CD8-positive, alpha-beta memory T cell (primary cell): ENCODE measurements at regions not wholly inside any gene's neighbourhood (a gene's known extent, or its start where the extent isn't known, plus 50 kb on each side); places are given as distances from the start of the nearest gene placed in this dataset.
"Not testable (repeated sequence)": the region's sequence is repeated elsewhere in the genome, so short reads cannot be mapped to it uniquely, and the experiment has no call there.

Experiments
- CTCF ChIA-PET: fragments of 350-600 bp; sonication (Branson Sonifier 250); formaldehyde crosslinking; loops from one replicate; lab custom pipeline; 2021; ENCODE audit warnings: antibody characterized with exemption; lab: Charles Lee
- POLR2A ChIA-PET: fragments of 350-600 bp; sonication (Branson Sonifier 250); formaldehyde crosslinking; loops from one replicate; lab custom pipeline; 2021; ENCODE audit warnings: antibody characterized with exemption; lab: Charles Lee
- DNase-seq, 5 donors: peaks; one replicate each; pipeline versions ENCODE4 v3.0.0 to v3.0.0-alpha.2; 2020 to 2022; ENCODE audit warnings: mixed read lengths in 1 of 5
- H3K27ac ChIP-seq: one replicate; pipeline ENCODE4 v1.7.0; 2013; ENCODE audit warnings: low read depth, mild to moderate bottlenecking, low read length, moderate library complexity
- H3K27me3 ChIP-seq: 2 replicates; pipeline ENCODE4 v1.7.0; 2013; ENCODE audit warnings: low read length, mild to moderate bottlenecking; ENCODE audit not compliant: insufficient read depth, poor library complexity, severe bottlenecking
- H3K36me3 ChIP-seq: 2 replicates; pipeline ENCODE4 v1.7.0; 2013; ENCODE audit warnings: mild to moderate bottlenecking, low read length, moderate library complexity; ENCODE audit not compliant: insufficient read depth
- H3K4me1 ChIP-seq: 2 replicates; pipeline ENCODE4 v1.7.0; 2013; ENCODE audit warnings: mild to moderate bottlenecking, low read length, moderate library complexity; ENCODE audit not compliant: insufficient read depth
- H3K4me3 ChIP-seq: 2 replicates; pipeline ENCODE4 v1.7.0; 2013; ENCODE audit warnings: mild to moderate bottlenecking, low read length
- H3K9me3 ChIP-seq: 2 replicates; pipeline ENCODE4 v1.7.0; 2013; ENCODE audit warnings: mild to moderate bottlenecking, low read length
- H3K27ac Mint-ChIP-seq, 8 donors: one replicate each; pipeline ENCODE4 v1.8.0; 2020 to 2021; ENCODE audit warnings: mixed read lengths in 8 of 8, mild to moderate bottlenecking in 6 of 8, inconsistent platforms in 3 of 8, moderate library complexity in 3 of 8
- H3K27me3 Mint-ChIP-seq, 2 donors: one replicate each; pipeline ENCODE4 v1.8.0; 2020 to 2021; ENCODE audit warnings: mixed read lengths in 2 of 2, mild to moderate bottlenecking in 1 of 2, moderate library complexity in 1 of 2
- H3K36me3 Mint-ChIP-seq, 3 donors: one replicate each; pipeline ENCODE4 v1.8.0; 2020 to 2021; ENCODE audit warnings: mixed read lengths in 3 of 3, inconsistent platforms in 1 of 3, mild to moderate bottlenecking in 1 of 3
- H3K4me1 Mint-ChIP-seq, 3 donors: one replicate each; pipeline ENCODE4 v1.8.0; 2020 to 2021; ENCODE audit warnings: mixed read lengths in 3 of 3, inconsistent platforms in 1 of 3, mild to moderate bottlenecking in 1 of 3
- H3K4me3 Mint-ChIP-seq, 7 donors: one replicate each; pipeline ENCODE4 v1.8.0; 2020 to 2021; ENCODE audit warnings: mixed read lengths in 7 of 7, mild to moderate bottlenecking in 6 of 7, moderate library complexity in 4 of 7, inconsistent platforms in 2 of 7
- H3K9me3 Mint-ChIP-seq, 5 donors: one replicate each; pipeline ENCODE4 v1.8.0; 2020 to 2022; ENCODE audit warnings: mixed read lengths in 5 of 5, mild to moderate bottlenecking in 3 of 5, moderate library complexity in 2 of 5, inconsistent platforms in 1 of 5

- Mint-ChIP-seq H3K4me3 (no peak overlapping the region), H3K27ac (peak overlapping the region in 1 of 8 donors; percentile 29), H3K27me3 (peaks cover 3 to 7% of the 10 kb centered on the region in 2 donors), H3K9me3 (no peaks in the 10 kb centered on the region), H3K36me3 (no peaks in the 10 kb centered on the region), H3K4me1 (peaks cover 0 to 4% (median 4%) of the 10 kb centered on the region in 3 donors)
- Histone ChIP-seq H3K27ac (no peak overlapping the region), H3K4me1 (no peaks in the 10 kb centered on the region), H3K4me3 (no peak overlapping the region), H3K9me3 (no peaks in the 10 kb centered on the region), H3K27me3 (no peaks in the 10 kb centered on the region), H3K36me3 (no peaks in the 10 kb centered on the region)
- DNase-seq: no peak
- ChIA-PET POLR2A (no interaction called here), CTCF (interaction anchor here (1.2 kb wide), 1 partner anchor 18 kb away, joined by 3 read pairs; no protein-coding TSS in a partner anchor)
Measured at GRCh38 chr18:63058521-63058920, 261.0 kb downstream of the BCL2 start.

GRCh38 chr18:63057707-63058106 is 261.9 kb downstream of the BCL2 start:
- Mint-ChIP-seq H3K27me3 (no peaks in the 10 kb centered on the region), H3K9me3 (no peaks in the 10 kb centered on the region), H3K27ac (peak overlapping the region in 1 of 8 donors; percentile 74), H3K36me3 (no peaks in the 10 kb centered on the region), H3K4me1 (peaks cover 0 to 4% (median 4%) of the 10 kb centered on the region in 3 donors), H3K4me3 (no peak overlapping the region)
- Histone ChIP-seq H3K36me3 (no peaks in the 10 kb centered on the region), H3K27me3 (no peaks in the 10 kb centered on the region), H3K4me3 (no peak overlapping the region), H3K9me3 (no peaks in the 10 kb centered on the region), H3K4me1 (no peaks in the 10 kb centered on the region), H3K27ac (no peak overlapping the region)
- CTCF ChIA-PET: interaction anchor here (1.2 kb wide), 1 partner anchor 18 kb away, joined by 3 read pairs; no protein-coding TSS in a partner anchor
- POLR2A ChIA-PET: no interaction called here
- no peak for DNase-seq

GRCh38 chr18:63054901-63055584 is 264.5 kb downstream of the BCL2 start:
- H3K27me3 Mint-ChIP-seq: no peaks in the 10 kb centered on the region
- DNase-seq: no peak
- Histone ChIP-seq H3K27ac (no peak overlapping the region), H3K27me3 (no peaks in the 10 kb centered on the region), H3K4me1 (peaks cover 8% of the 10 kb centered on the region), H3K36me3 (no peaks in the 10 kb centered on the region), H3K4me3 (no peak overlapping the region), H3K9me3 (no peaks in the 10 kb centered on the region)
- no peak overlapping the region for H3K4me3 Mint-ChIP-seq
- ChIA-PET POLR2A (no interaction called here), CTCF (no interaction called here)
- peak overlapping the region in 3 of 8 donors; percentile 7 to 56 (median 49) for H3K27ac Mint-ChIP-seq
- peaks cover 26 to 29% (median 26%) of the 10 kb centered on the region in 3 donors for H3K4me1 Mint-ChIP-seq
- no peaks in the 10 kb centered on the region for H3K36me3 Mint-ChIP-seq
- H3K9me3 Mint-ChIP-seq: no peaks in the 10 kb centered on the region

GRCh38 chr18:63051928-63052327 is 267.6 kb downstream of the BCL2 start:
- H3K4me3 Mint-ChIP-seq: peak overlapping the region in 3 of 7 donors; percentile 18 to 82 (median 71)
- no peak overlapping the region for H3K27ac ChIP-seq
- H3K9me3 Mint-ChIP-seq: no peaks in the 10 kb centered on the region
- POLR2A ChIA-PET: no interaction called here
- peak overlapping the region in 7 of 8 donors; percentile 44 to 95 (median 86) for H3K27ac Mint-ChIP-seq
- H3K36me3 Mint-ChIP-seq: no peaks in the 10 kb centered on the region
- H3K9me3 ChIP-seq: no peaks in the 10 kb centered on the region
- H3K27me3 ChIP-seq: no peaks in the 10 kb centered on the region
- peaks cover 32 to 35% (median 32%) of the 10 kb centered on the region in 3 donors for H3K4me1 Mint-ChIP-seq
- no peak overlapping the region for H3K4me3 ChIP-seq
- no peaks in the 10 kb centered on the region for H3K36me3 ChIP-seq
- CTCF ChIA-PET: interaction anchor here (0.8 kb wide), 1 partner anchor 35 kb away, joined by 3 read pairs; no protein-coding TSS in a partner anchor
- peaks cover 12% of the 10 kb centered on the region for H3K4me1 ChIP-seq
- no peaks in the 10 kb centered on the region for H3K27me3 Mint-ChIP-seq
- DNase-seq: no peak

- Mint-ChIP-seq H3K4me1 (peaks cover 32 to 35% (median 32%) of the 10 kb centered on the region in 3 donors), H3K27ac (peak overlapping the region; percentile 49 to 95 (median 83)), H3K4me3 (peak overlapping the region in 6 of 7 donors; percentile 57 to 82 (median 72))
- H3K9me3 Mint-ChIP-seq, POLR2A ChIA-PET, H3K36me3 Mint-ChIP-seq, H3K27me3 ChIP-seq, H3K27me3 Mint-ChIP-seq, H3K4me3 ChIP-seq, H3K9me3 ChIP-seq, H3K36me3 ChIP-seq: not testable (repeated sequence)
- peak overlapping the region; percentile 16 for H3K27ac ChIP-seq
- DNase-seq: peak in 1 of 5 donors; percentile 18
- CTCF ChIA-PET: interaction anchor here (1.2 kb wide), 1 partner anchor 267 kb away, joined by 3 read pairs; no protein-coding TSS in a partner anchor
- peaks cover 12% of the 10 kb centered on the region for H3K4me1 ChIP-seq
Measured at GRCh38 chr18:63050667-63051395, 268.7 kb downstream of the BCL2 start.

- Mint-ChIP-seq H3K36me3 (peaks cover 0 to 12% (median 0%) of the 10 kb centered on the region in 3 donors), H3K9me3 (peaks cover 0 to 4% (median 3%) of the 10 kb centered on the region in 5 donors), H3K4me3 (no peak overlapping the region), H3K27ac (peak overlapping the region in 1 of 8 donors; percentile 68), H3K27me3 (peaks cover 2 to 10% of the 10 kb centered on the region in 2 donors), H3K4me1 (peaks cover 18 to 21% (median 19%) of the 10 kb centered on the region in 3 donors)
- CTCF ChIA-PET: no interaction called here
- H3K36me3 ChIP-seq: no peaks in the 10 kb centered on the region
- H3K27ac ChIP-seq: no peak overlapping the region
- POLR2A ChIA-PET: no interaction called here
- no peak overlapping the region for H3K4me3 ChIP-seq
- no peaks in the 10 kb centered on the region for H3K27me3 ChIP-seq
- no peak for DNase-seq
- H3K9me3 ChIP-seq: no peaks in the 10 kb centered on the region
- H3K4me1 ChIP-seq: peaks cover 10% of the 10 kb centered on the region
Measured at GRCh38 chr18:63046375-63046774, 273.2 kb downstream of the BCL2 start.

GRCh38 chr18:63043516-63043915 is 276.1 kb downstream of the BCL2 start:
- H3K27ac Mint-ChIP-seq: no peak overlapping the region
- H3K4me1 Mint-ChIP-seq: peaks cover 5 to 8% (median 5%) of the 10 kb centered on the region in 3 donors
- POLR2A ChIA-PET: no interaction called here
- H3K27me3 Mint-ChIP-seq: peaks cover 2 to 22% of the 10 kb centered on the region in 2 donors
- DNase-seq: no peak
- Histone ChIP-seq H3K36me3 (no peaks in the 10 kb centered on the region), H3K27ac (no peak overlapping the region), H3K9me3 (no peaks in the 10 kb centered on the region), H3K27me3 (no peaks in the 10 kb centered on the region), H3K4me1 (no peaks in the 10 kb centered on the region), H3K4me3 (no peak overlapping the region)
- peaks cover 0 to 17% (median 2%) of the 10 kb centered on the region in 3 donors for H3K36me3 Mint-ChIP-seq
- CTCF ChIA-PET: no interaction called here
- H3K4me3 Mint-ChIP-seq: no peak overlapping the region
- H3K9me3 Mint-ChIP-seq: peaks cover 0 to 6% (median 4%) of the 10 kb centered on the region in 5 donors

GRCh38 chr18:63042351-63042750 is 277.2 kb downstream of the BCL2 start:
- Mint-ChIP-seq H3K4me3 (no peak overlapping the region), H3K27ac (no peak overlapping the region), H3K4me1 (peaks cover 5 to 8% (median 5%) of the 10 kb centered on the region in 3 donors), H3K9me3 (peaks cover 0 to 6% (median 4%) of the 10 kb centered on the region in 5 donors), H3K36me3 (peaks cover 0 to 17% (median 2%) of the 10 kb centered on the region in 3 donors), H3K27me3 (peaks cover 2 to 22% of the 10 kb centered on the region in 2 donors)
- Histone ChIP-seq H3K4me3 (no peak overlapping the region), H3K4me1 (no peaks in the 10 kb centered on the region), H3K27me3 (no peaks in the 10 kb centered on the region), H3K27ac (no peak overlapping the region), H3K36me3 (no peaks in the 10 kb centered on the region), H3K9me3 (no peaks in the 10 kb centered on the region)
- POLR2A ChIA-PET: no interaction called here
- DNase-seq: no peak
- CTCF ChIA-PET: interaction anchor here (1.3 kb wide), 1 partner anchor 26 kb away, joined by 3 read pairs; no protein-coding TSS in a partner anchor
